ENCODE measurements at regions not wholly inside any gene's neighbourhood (a gene's known extent, or its start where the extent isn't known, plus 50 kb on each side); places are given as distances from the start of the nearest gene placed in this dataset.

DNA sequence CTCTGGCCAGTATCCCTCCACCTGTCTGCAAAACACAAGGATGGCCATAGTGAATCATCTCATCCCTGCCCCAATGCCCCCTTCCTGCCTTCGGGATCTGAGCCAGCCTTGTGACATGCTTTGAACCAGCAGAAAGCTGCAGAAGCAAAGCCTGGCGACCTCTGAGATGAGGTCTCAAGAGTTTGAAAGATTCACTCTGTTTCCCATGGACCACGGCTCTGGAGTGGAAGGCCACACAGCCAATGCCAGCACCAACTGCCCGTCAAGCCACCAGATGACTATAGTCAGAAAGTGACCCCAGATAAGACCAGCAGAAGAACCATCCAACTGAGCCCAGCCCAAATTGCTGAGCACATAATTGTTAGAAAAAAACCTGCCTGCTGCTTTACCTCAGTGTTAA lies 193.9 kb upstream of the PPP2R2D start:
- intact Hi-C loops (cut with micrococcal nuclease): no loop called here
- no peak for TF ChIP-seq CTCF (IDR thresholded peaks at IDR 0.05)
- H3K9ac ChIP-seq (ENCODE audit: insufficient read depth, low read length, poor library complexity, severe bottlenecking): no peak overlapping the region
- WGBS (ENCODE audit: insufficient coverage): 97% methylated on average over 4 of the region's 4 CpGs
- no peak overlapping the region for H2AFZ ChIP-seq (ENCODE audit: insufficient read depth, low read depth, low read length, poor library complexity, severe bottlenecking)
- no peak for DNase-seq
- Mint-ChIP-seq H3K27ac (no peak overlapping the region), H3K4me1 (no peaks in the 10 kb centered on the region), H3K4me3 (no peak overlapping the region), H3K9me3 (peaks cover 7 to 19% (median 17%) of the 10 kb centered on the region in 7 donors), H3K27me3 (ENCODE audit: low read depth in 3 of 3) (peaks cover 0 to 7% (median 4%) of the 10 kb centered on the region in 3 donors), H3K36me3 (no peaks in the 10 kb centered on the region)
- no peaks in the 10 kb centered on the region for H3K4me1 ChIP-seq (ENCODE audit: control insufficient read depth in 1 of 2, insufficient read depth in 2 of 2, low read length in 2 of 2)
- H3K27ac ChIP-seq (ENCODE audit: low read depth in 1 of 2, low read length in 2 of 2): no peak overlapping the region
- no peak overlapping the region for H3K4me2 ChIP-seq (replicated peaks; ENCODE audit: extremely low read depth, low read length, poor library complexity, severe bottlenecking)
- no peaks in the 10 kb centered on the region for H3K79me2 ChIP-seq (ENCODE audit: insufficient read depth, low read length)
- H3K27me3 ChIP-seq (ENCODE audit: control insufficient read depth in 2 of 2, insufficient read depth in 2 of 2, low read length in 2 of 2): no peaks in the 10 kb centered on the region
- H3K9me3 ChIP-seq (replicated peaks in 1 of 2; ENCODE audit: control insufficient read depth in 1 of 2, insufficient read depth in 1 of 2, low read length in 2 of 2): peaks cover 12 to 18% of the 10 kb centered on the region in 2 donors
- no peak overlapping the region for H3K4me3 ChIP-seq (replicated peaks in 1 of 3; ENCODE audit: low read depth in 2 of 3, low read length in 3 of 3)
- no peaks in the 10 kb centered on the region for H3K36me3 ChIP-seq (replicated peaks in 1 of 2; ENCODE audit: control insufficient read depth in 1 of 2, insufficient read depth in 2 of 2, low read length in 2 of 2)
- no peaks in the 10 kb centered on the region for H4K20me1 ChIP-seq (ENCODE audit: insufficient read depth, low read length)

DNA sequence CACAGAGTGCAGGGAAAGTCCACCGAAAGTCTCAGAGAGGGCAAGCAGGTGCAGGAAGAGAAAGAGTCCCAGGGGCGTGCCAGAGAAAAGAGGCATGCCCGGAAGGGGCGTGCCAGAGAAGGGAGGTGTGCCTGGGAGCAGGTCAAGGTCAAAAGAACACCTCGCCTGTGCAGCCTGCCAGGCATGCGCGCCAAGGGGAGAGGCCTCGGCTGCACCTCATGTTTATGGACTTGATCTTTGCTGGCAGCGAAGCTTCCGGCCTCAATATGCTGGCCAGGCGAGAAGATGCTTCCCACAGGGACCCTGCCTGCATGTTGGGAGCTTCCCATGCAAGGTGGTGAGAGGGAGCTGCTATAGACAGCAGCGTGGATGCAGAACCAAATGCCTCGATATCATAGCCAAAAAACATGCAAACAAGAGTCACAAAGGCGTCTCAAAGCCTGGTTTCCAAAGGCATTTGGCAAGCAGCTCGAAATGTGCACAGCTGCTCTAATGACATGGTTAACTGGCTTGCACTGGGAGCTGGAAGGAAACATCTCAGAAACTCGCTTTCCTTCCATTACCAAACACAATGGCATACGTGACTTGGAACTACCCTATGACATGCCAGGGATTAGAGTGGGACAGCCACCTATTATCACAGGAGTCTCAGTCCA lies 192.5 kb upstream of the PPP2R2D start:
- peaks cover 7 to 19% (median 17%) of the 10 kb centered on the region in 7 donors for H3K9me3 Mint-ChIP-seq
- no peak for TF ChIP-seq CTCF (IDR thresholded peaks at IDR 0.05)
- H3K4me1 ChIP-seq (ENCODE audit: control insufficient read depth in 1 of 2, insufficient read depth in 2 of 2, low read length in 2 of 2): no peaks in the 10 kb centered on the region
- no peak overlapping the region for H3K27ac Mint-ChIP-seq
- H3K9me3 ChIP-seq (replicated peaks in 1 of 2; ENCODE audit: control insufficient read depth in 1 of 2, insufficient read depth in 1 of 2, low read length in 2 of 2): peaks cover 12 to 18% of the 10 kb centered on the region in 2 donors
- no peak overlapping the region for H3K27ac ChIP-seq (ENCODE audit: low read depth in 1 of 2, low read length in 2 of 2)
- no peak overlapping the region for H2AFZ ChIP-seq (ENCODE audit: insufficient read depth, low read depth, low read length, poor library complexity, severe bottlenecking)
- no peaks in the 10 kb centered on the region for H3K36me3 Mint-ChIP-seq
- no peaks in the 10 kb centered on the region for H3K36me3 ChIP-seq (replicated peaks in 1 of 2; ENCODE audit: control insufficient read depth in 1 of 2, insufficient read depth in 2 of 2, low read length in 2 of 2)
- no peaks in the 10 kb centered on the region for H3K27me3 ChIP-seq (ENCODE audit: control insufficient read depth in 2 of 2, insufficient read depth in 2 of 2, low read length in 2 of 2)
- H3K4me1 Mint-ChIP-seq: no peaks in the 10 kb centered on the region
- H3K79me2 ChIP-seq (ENCODE audit: insufficient read depth, low read length): no peaks in the 10 kb centered on the region
- WGBS (ENCODE audit: insufficient coverage): 91% methylated on average over 15 of the region's 17 CpGs
- no peak overlapping the region for H3K9ac ChIP-seq (ENCODE audit: insufficient read depth, low read length, poor library complexity, severe bottlenecking)
- no peak overlapping the region for H3K4me3 ChIP-seq (replicated peaks in 1 of 3; ENCODE audit: low read depth in 2 of 3, low read length in 3 of 3)
- H3K4me3 Mint-ChIP-seq: no peak overlapping the region
- H3K27me3 Mint-ChIP-seq (ENCODE audit: low read depth in 3 of 3): peaks cover 0 to 8% (median 4%) of the 10 kb centered on the region in 3 donors
- intact Hi-C loops (cut with micrococcal nuclease): no loop called here
- DNase-seq: no peak
- no peak overlapping the region for H3K4me2 ChIP-seq (replicated peaks; ENCODE audit: extremely low read depth, low read length, poor library complexity, severe bottlenecking)
- no peaks in the 10 kb centered on the region for H4K20me1 ChIP-seq (ENCODE audit: insufficient read depth, low read length)

Data from CD14-positive monocyte (primary cell).